Activated CD4-positive, alpha-beta T cell treated with anti-CD3 and anti-CD28 coated beads for 36 hours (primary cell): ENCODE measurements at regions not wholly inside any gene's neighbourhood (a gene's known extent, or its start where the extent isn't known, plus 50 kb on each side); places are given as distances from the start of the nearest gene placed in this dataset.

Source experiments
- ATAC-seq: fragments of 200-7000 bp; cut with Tn5 transposase; one replicate; pipeline ENCODE4 v1.10.0; 2021; ENCODE audit warnings: mild to moderate bottlenecking, moderate library complexity
- CTCF ChIA-PET: fragments of 350-600 bp; sonication (Branson Sonifier 250); formaldehyde crosslinking; loops from one replicate; lab custom pipeline; 2021; ENCODE audit warnings: antibody characterized with exemption; lab: Charles Lee
- POLR2A ChIA-PET: fragments of 350-600 bp; sonication (Branson Sonifier 250); formaldehyde crosslinking; loops from one replicate; lab custom pipeline; 2021; ENCODE audit warnings: antibody characterized with exemption, inconsistent platforms; lab: Charles Lee
- DNase-seq: peaks from one replicate; pipeline ENCODE4 v3.0.0-alpha.2; 2020
- H3K27ac Mint-ChIP-seq: one replicate; pipeline ENCODE4 v1.8.0; 2021; ENCODE audit warnings: mixed read lengths
- H3K27me3 Mint-ChIP-seq: one replicate; pipeline ENCODE4 v1.8.0; 2021; ENCODE audit warnings: mixed read lengths
- H3K36me3 Mint-ChIP-seq: one replicate; pipeline ENCODE4 v1.8.0; 2021; ENCODE audit warnings: low read depth, mixed read lengths
- H3K4me1 Mint-ChIP-seq: one replicate; pipeline ENCODE4 v1.8.0; 2021; ENCODE audit warnings: mixed read lengths
- H3K4me3 Mint-ChIP-seq: one replicate; pipeline ENCODE4 v1.8.0; 2021; ENCODE audit warnings: mild to moderate bottlenecking, moderate library complexity, mixed read lengths
- H3K9me3 Mint-ChIP-seq: one replicate; pipeline ENCODE4 v1.8.0; 2021; ENCODE audit warnings: low read depth, mixed read lengths
- intact Hi-C, 2 experiments: fragments of 100-400 bp; cut with DNase I in 1 of 2; cut with micrococcal nuclease in 1 of 2; formaldehyde crosslinking; loops; one replicate each; pipeline versions ENCODE4 v1.14.2 to v1.15.1; 2022 to 2024; cut with DNase I, micrococcal nuclease

GRCh38 chr10:32151871-32152270 is 95.6 kb upstream of the KIF5B start:
- peaks cover 34% of the 10 kb centered on the region for H3K4me1 Mint-ChIP-seq
- no peaks in the 10 kb centered on the region for H3K27me3 Mint-ChIP-seq
- H3K4me3 Mint-ChIP-seq: no peak overlapping the region
- H3K36me3 Mint-ChIP-seq: peaks cover 13% of the 10 kb centered on the region
- ChIA-PET POLR2A (no interaction called here), CTCF (no interaction called here)
- H3K27ac Mint-ChIP-seq: no peak overlapping the region
- ATAC-seq (no peak), DNase-seq (no peak)
- H3K9me3 Mint-ChIP-seq: peaks cover 22% of the 10 kb centered on the region
- intact Hi-C loops: loop anchor here (5.0 kb wide), 2 partner anchors 95 to 985 kb away; partner anchors contain the start of gene KIF5B (in 1 of the 2)

- intact Hi-C loops: loop anchor here (5.0 kb wide), 2 partner anchors 93 to 987 kb away; partner anchors contain the start of gene KIF5B (in 1 of the 2)
- peaks cover 18% of the 10 kb centered on the region for H3K9me3 Mint-ChIP-seq
- POLR2A ChIA-PET: interaction anchor here (0.6 kb wide), 2 partner anchors 297 to 526 kb away, joined by 3 to 4 read pairs; no protein-coding TSS in a partner anchor
- CTCF ChIA-PET: interaction anchor here (0.7 to 0.9 kb wide), 2 partner anchors 182 to 961 kb away, joined by 3 to 5 read pairs; no protein-coding TSS in a partner anchor
- DNase-seq: peak; percentile 15
- ATAC-seq: peak; percentile 30
- H3K4me1 Mint-ChIP-seq: peaks cover 34% of the 10 kb centered on the region
- no peaks in the 10 kb centered on the region for H3K27me3 Mint-ChIP-seq
- H3K4me3 Mint-ChIP-seq: peak overlapping the region; percentile 16
- H3K36me3 Mint-ChIP-seq: peaks cover 13% of the 10 kb centered on the region
- peak overlapping the region; percentile 75 for H3K27ac Mint-ChIP-seq
Observed at GRCh38 chr10:32150532-32151101, 94.4 kb upstream of the KIF5B start.

DNA sequence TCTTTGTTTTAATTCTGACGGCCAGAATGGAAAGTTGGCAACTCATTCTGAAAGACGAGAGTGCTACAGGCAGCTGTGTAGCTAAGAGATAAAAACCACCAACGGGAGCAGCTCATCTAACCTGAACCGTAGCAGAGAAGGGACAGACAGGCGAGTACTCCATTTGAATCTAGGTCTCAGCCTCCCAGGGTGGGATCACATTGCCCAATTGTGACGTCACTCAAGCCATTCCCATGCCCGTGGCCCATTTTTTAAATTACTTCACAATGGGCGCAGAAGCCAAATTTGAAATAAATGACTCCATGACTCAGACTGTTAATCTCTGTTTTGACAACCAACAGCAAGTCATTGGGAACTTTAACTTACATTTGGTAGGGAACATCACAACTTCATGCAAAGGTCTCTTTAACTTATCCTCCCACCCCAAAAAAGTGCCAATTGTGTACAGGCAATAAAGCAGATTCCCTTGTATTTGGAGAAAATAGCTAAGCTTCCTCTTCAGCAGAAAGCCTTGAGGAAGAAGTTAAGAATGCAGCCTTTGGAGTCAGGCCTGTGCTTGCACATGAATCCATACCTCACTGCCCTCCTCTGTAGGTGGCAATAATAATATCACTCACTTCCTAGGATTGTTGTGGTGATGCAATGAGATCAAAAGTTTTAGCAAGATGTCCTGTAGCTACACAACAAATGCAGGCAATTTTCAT is 93.2 kb upstream of the KIF5B start:
- peak; percentile 87 for ATAC-seq
- POLR2A ChIA-PET: interaction anchor here (0.5 to 0.6 kb wide), 2 partner anchors 971 to 1714 kb away, joined by 3 to 5 read pairs; no protein-coding TSS in a partner anchor
- H3K27me3 Mint-ChIP-seq: no peaks in the 10 kb centered on the region
- peaks cover 12% of the 10 kb centered on the region for H3K9me3 Mint-ChIP-seq
- no peak overlapping the region for H3K4me3 Mint-ChIP-seq
- CTCF ChIA-PET: interaction anchor here (0.6 to 1.1 kb wide), 2 partner anchors 20 to 95 kb away, joined by 3 to 4 read pairs; no protein-coding TSS in a partner anchor
- peak; percentile 62 for DNase-seq
- peaks cover 32% of the 10 kb centered on the region for H3K4me1 Mint-ChIP-seq
- peak overlapping the region; percentile 75 for H3K27ac Mint-ChIP-seq
- peaks cover 4% of the 10 kb centered on the region for H3K36me3 Mint-ChIP-seq
- intact Hi-C loops: loop anchor here in 1 of 2 experiments (1.0 to 2.0 kb wide), 2 partner anchors 93 to 95 kb away; partner anchors contain the start of gene KIF5B

DNA sequence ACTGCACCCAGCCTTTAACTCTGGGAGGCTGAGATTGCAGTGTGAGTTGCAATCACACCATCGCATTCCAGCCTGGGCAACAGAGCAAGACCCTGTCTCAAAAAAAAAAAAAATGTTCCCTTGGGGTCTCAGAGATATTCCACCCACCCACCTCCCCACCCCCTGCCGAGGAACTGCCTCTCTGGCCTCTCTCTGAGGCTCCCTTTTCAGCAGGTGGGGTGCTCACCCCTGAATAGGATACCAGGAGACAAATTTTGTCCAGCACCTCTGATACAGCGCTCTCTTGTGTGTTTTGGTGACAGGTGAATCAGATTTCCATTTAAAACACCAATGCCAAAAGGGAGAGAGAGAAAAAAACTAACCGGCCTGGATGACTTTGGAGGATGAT is 92.6 kb upstream of the KIF5B start:
- Mint-ChIP-seq H3K9me3 (peaks cover 12% of the 10 kb centered on the region), H3K4me3 (no peak overlapping the region), H3K27ac (peak overlapping the region; percentile 75), H3K27me3 (no peaks in the 10 kb centered on the region), H3K36me3 (peaks cover 4% of the 10 kb centered on the region), H3K4me1 (peaks cover 32% of the 10 kb centered on the region)
- no peak for DNase-seq
- ATAC-seq: no peak
- POLR2A ChIA-PET: interaction anchor here (0.5 to 0.6 kb wide), 2 partner anchors 972 to 1714 kb away, joined by 3 to 5 read pairs; no protein-coding TSS in a partner anchor
- CTCF ChIA-PET: interaction anchor here (1.1 kb wide), 1 partner anchor 96 kb away, joined by 4 read pairs; no protein-coding TSS in a partner anchor
- intact Hi-C loops: loop anchor here in 1 of 2 experiments (1.0 to 2.0 kb wide), 2 partner anchors 92 to 95 kb away; partner anchors contain the start of gene KIF5B

GRCh38 chr10:32147730-32148129 is 91.5 kb upstream of the KIF5B start:
- ATAC-seq: no peak
- Mint-ChIP-seq H3K9me3 (peaks cover 3% of the 10 kb centered on the region), H3K27me3 (no peaks in the 10 kb centered on the region), H3K4me1 (peaks cover 29% of the 10 kb centered on the region), H3K27ac (no peak overlapping the region), H3K4me3 (no peak overlapping the region), H3K36me3 (peaks cover 3% of the 10 kb centered on the region)
- ChIA-PET POLR2A (no interaction called here), CTCF (no interaction called here)
- DNase-seq: no peak
- intact Hi-C loops: loop anchor here in 1 of 2 experiments (2.0 kb wide), 1 partner anchor 91 kb away; the partner anchor contains the start of gene KIF5B

DNA sequence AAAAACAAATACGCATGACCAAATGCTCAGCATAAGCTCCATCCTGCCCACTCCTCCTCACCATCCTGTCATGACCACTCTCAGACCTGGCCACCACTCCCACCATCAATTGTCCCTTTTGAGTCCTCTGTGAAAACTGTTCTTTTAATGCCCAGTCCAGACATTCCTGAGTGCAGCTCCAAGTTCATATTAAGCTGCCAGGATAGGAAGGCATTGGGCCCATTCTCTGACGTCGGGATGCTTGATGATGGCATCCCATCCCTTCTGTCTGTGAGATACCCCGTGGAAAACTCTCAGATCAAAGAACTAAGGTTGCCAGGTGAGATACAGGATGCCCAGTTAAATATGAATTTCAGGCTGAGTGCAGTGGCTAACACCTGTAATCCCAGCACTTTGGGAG is 89.9 kb upstream of the KIF5B start:
- no peak overlapping the region for H3K4me3 Mint-ChIP-seq
- ChIA-PET CTCF (interaction anchor here (1.3 kb wide), 1 partner anchor 103 kb away, joined by 4 read pairs; no protein-coding TSS in a partner anchor), POLR2A (no interaction called here)
- H3K27me3 Mint-ChIP-seq: no peaks in the 10 kb centered on the region
- intact Hi-C loops: no loop called here
- DNase-seq: no peak
- peaks cover 22% of the 10 kb centered on the region for H3K4me1 Mint-ChIP-seq
- no peak overlapping the region for H3K27ac Mint-ChIP-seq
- no peaks in the 10 kb centered on the region for H3K36me3 Mint-ChIP-seq
- ATAC-seq: no peak
- H3K9me3 Mint-ChIP-seq: no peaks in the 10 kb centered on the region

DNA sequence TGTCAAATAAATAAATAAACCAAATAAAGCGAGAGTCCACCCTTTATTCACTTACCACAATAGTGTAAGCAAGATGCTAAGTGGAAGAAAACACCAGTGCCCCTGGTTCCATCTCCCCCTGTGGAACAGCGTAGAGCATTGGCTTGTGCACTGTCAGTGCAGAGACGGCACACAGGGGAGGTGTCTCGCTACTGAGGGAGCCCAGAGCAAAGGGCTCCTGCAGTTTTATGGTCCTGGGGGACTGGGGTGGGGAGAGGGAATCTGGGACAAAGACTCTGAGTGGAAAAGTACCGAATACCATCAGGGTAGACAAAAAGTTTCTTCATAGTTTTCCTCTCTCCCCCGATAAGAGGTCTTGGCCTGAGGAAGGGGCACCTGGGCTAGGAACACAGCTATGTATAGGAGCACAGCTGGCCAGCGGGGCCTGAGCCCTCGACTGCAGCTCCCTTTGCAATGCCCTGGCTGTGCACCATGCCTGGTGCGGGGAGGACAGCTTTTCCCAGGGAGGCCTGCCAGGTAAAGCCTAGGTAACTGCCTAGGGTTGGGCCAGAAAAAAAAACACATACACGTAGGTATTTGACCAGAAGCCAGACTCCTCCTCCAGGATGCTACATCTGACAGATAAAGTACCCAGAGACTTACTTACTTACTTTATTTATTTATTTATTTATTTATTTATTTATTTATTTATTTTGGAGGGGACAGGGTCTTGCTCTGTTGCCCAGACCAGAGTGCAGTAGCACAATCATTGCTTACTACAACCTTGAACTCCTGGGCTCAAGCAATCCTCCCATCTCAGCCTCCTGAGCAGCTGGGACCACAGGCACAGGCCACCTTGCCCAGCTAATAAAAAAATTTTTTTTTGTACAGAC is 88.8 kb upstream of the KIF5B start:
- Mint-ChIP-seq H3K27ac (no peak overlapping the region), H3K36me3 (no peaks in the 10 kb centered on the region), H3K27me3 (no peaks in the 10 kb centered on the region), H3K4me1 (peaks cover 11% of the 10 kb centered on the region), H3K4me3 (no peak overlapping the region), H3K9me3 (no peaks in the 10 kb centered on the region)
- ChIA-PET POLR2A (no interaction called here), CTCF (interaction anchor here (1.1 kb wide), 1 partner anchor 42 kb away, joined by 3 read pairs; no protein-coding TSS in a partner anchor)
- ATAC-seq (no peak), DNase-seq (no peak)
- intact Hi-C loops: no loop called here

- Mint-ChIP-seq H3K36me3 (no peaks in the 10 kb centered on the region), H3K27ac (no peak overlapping the region), H3K9me3 (no peaks in the 10 kb centered on the region), H3K27me3 (no peaks in the 10 kb centered on the region), H3K4me1 (peaks cover 4% of the 10 kb centered on the region), H3K4me3 (no peak overlapping the region)
- intact Hi-C loops: no loop called here
- DNase-seq (no peak), ATAC-seq (no peak)
- CTCF ChIA-PET: no interaction called here
- POLR2A ChIA-PET: no interaction called here
Observed at GRCh38 chr10:32143302-32143847, 87.2 kb upstream of the KIF5B start.

GRCh38 chr10:32142646-32143045 is 86.4 kb upstream of the KIF5B start:
- intact Hi-C loops: no loop called here
- no peak for DNase-seq
- H3K27ac Mint-ChIP-seq: no peak overlapping the region
- H3K4me3 Mint-ChIP-seq: no peak overlapping the region
- no peaks in the 10 kb centered on the region for H3K36me3 Mint-ChIP-seq
- ChIA-PET CTCF (interaction anchor here (0.6 kb wide), 1 partner anchor 1015 kb away, joined by 4 read pairs; no protein-coding TSS in a partner anchor), POLR2A (no interaction called here)
- no peaks in the 10 kb centered on the region for H3K9me3 Mint-ChIP-seq
- peaks cover 4% of the 10 kb centered on the region for H3K4me1 Mint-ChIP-seq
- no peaks in the 10 kb centered on the region for H3K27me3 Mint-ChIP-seq
- ATAC-seq: no peak

DNA sequence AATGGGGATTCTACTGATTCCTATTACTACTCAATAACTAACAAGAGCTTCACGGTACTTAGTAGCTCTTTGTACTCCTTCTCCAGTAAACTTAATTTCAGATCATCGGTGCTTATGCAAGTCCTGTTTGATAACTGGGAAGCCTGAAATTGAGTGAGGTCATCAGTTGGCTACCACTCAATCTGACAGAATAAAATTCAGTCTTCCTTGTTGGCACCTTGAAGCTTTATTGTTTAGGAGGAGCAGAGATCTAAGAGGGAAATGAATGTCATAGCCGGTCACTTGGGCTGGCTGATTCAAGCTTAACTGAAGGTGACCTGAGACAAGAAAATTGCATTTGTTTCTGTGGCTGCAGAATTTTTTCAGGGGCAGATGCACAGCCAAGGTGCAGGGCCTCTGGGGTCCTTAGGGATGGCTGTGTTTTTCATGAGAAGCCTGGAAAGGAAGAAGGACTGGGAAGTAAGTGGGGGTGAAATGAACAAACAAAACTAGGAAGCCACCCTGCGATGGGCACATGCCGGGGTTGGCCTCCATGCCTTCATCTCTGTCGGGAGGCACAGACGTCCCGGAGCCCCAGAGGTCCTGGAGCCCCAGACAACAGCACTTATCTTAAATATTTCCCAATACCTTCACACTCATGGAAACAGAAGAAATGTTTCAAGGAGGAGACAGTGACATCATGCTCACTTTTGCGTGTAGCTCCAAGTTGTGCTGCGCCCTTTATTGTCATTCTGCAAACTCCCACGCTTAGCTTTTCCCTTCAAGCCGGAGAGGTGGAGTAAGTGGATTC is 85.0 kb upstream of the KIF5B start:
- ChIA-PET CTCF (interaction anchor here (0.6 kb wide), 1 partner anchor 1839 kb away, joined by 3 read pairs; no protein-coding TSS in a partner anchor), POLR2A (no interaction called here)
- Mint-ChIP-seq H3K4me1 (peaks cover 4% of the 10 kb centered on the region), H3K27me3 (no peaks in the 10 kb centered on the region), H3K9me3 (no peaks in the 10 kb centered on the region), H3K4me3 (no peak overlapping the region), H3K36me3 (no peaks in the 10 kb centered on the region), H3K27ac (no peak overlapping the region)
- ATAC-seq: no peak
- no peak for DNase-seq
- intact Hi-C loops: no loop called here
